CD4-positive, alpha-beta T cell (primary cell): ENCODE measurements at regions not wholly inside any gene's neighbourhood (a gene's known extent, or its start where the extent isn't known, plus 50 kb on each side); places are given as distances from the start of the nearest gene placed in this dataset.

Experiments used
- ATAC-seq: fragments of 200-7000 bp; cut with Tn5 transposase; one replicate; pipeline ENCODE4 v1.10.0; 2022; ENCODE audit warnings: mild to moderate bottlenecking; ENCODE audit not compliant: poor library complexity
- CTCF ChIA-PET: fragments of 350-600 bp; sonication (Branson Sonifier 250); formaldehyde crosslinking; loops from one replicate; lab custom pipeline; 2021; ENCODE audit warnings: antibody characterized with exemption, inconsistent platforms; lab: Charles Lee
- POLR2A ChIA-PET: fragments of 350-600 bp; sonication (Branson Sonifier 250); formaldehyde crosslinking; loops from one replicate; lab custom pipeline; 2021; ENCODE audit warnings: antibody characterized with exemption, inconsistent platforms; lab: Charles Lee
- DNase-seq, 14 experiments: peaks; one replicate each; pipeline ENCODE4 v3.0.0-alpha.2; 2013 to 2020; ENCODE audit warnings: mixed read lengths in 2 of 14
- H3K27ac ChIP-seq, 2 donors: one replicate each; pipeline versions ENCODE4 v1.5.1 to v1.7.0; 2013; ENCODE audit warnings: low read length in 2 of 2, low read depth in 1 of 2, mild to moderate bottlenecking in 1 of 2
- H3K27me3 ChIP-seq, 2 experiments: 1 replicate in 1 of 2; 2 replicates in 1 of 2; pipeline versions ENCODE4 v1.6.1 to v1.7.0; 2013; ENCODE audit warnings: low read length in 2 of 2, control low read depth in 1 of 2, mild to moderate bottlenecking in 1 of 2, moderate library complexity in 1 of 2; ENCODE audit not compliant: insufficient read depth in 2 of 2, control insufficient read depth in 1 of 2
- H3K36me3 ChIP-seq: one replicate; pipeline ENCODE4 v1.6.1; 2013; ENCODE audit warnings: low read length, control low read depth; ENCODE audit not compliant: insufficient read depth
- H3K4me1 ChIP-seq: one replicate; pipeline ENCODE4 v1.6.1; 2013; ENCODE audit warnings: low read length, control low read depth; ENCODE audit not compliant: insufficient read depth
- H3K4me3 ChIP-seq: one replicate; pipeline ENCODE4 v1.5.1; 2013; ENCODE audit warnings: mild to moderate bottlenecking, low read length, moderate library complexity
- H3K9me3 ChIP-seq, 2 experiments: 1 replicate in 1 of 2; 2 replicates in 1 of 2; pipeline versions ENCODE4 v1.6.1 to v1.7.0; 2013; ENCODE audit warnings: low read length in 2 of 2, mild to moderate bottlenecking in 2 of 2, control low read depth in 1 of 2, moderate library complexity in 1 of 2; ENCODE audit not compliant: control insufficient read depth in 1 of 2, insufficient read depth in 1 of 2
- H3K27ac Mint-ChIP-seq: one replicate; pipeline ENCODE4 v1.8.0; 2020; ENCODE audit warnings: mixed read lengths
- H3K27me3 Mint-ChIP-seq: one replicate; pipeline ENCODE4 v1.8.0; 2021; ENCODE audit warnings: mixed read lengths
- H3K36me3 Mint-ChIP-seq: one replicate; pipeline ENCODE4 v1.8.0; 2021; ENCODE audit warnings: low read depth, mixed read lengths
- H3K4me1 Mint-ChIP-seq: one replicate; pipeline ENCODE4 v1.8.0; 2021; ENCODE audit warnings: low read depth, mixed read lengths
- H3K4me3 Mint-ChIP-seq: one replicate; pipeline ENCODE4 v1.8.0; 2020; ENCODE audit warnings: mild to moderate bottlenecking, mixed read lengths
- H3K9me3 Mint-ChIP-seq: one replicate; pipeline ENCODE4 v1.8.0; 2020; ENCODE audit warnings: mixed read lengths
- CTCF ChIP-seq: fragments of 200-600 bp; IDR thresholded peaks from one replicate; pipeline ENCODE4 v1.8.0; 2022; ENCODE audit warnings: antibody characterized with exemption, mild to moderate bottlenecking
- intact Hi-C, 2 experiments: fragments of 100-400 bp; cut with DNase I in 1 of 2; cut with micrococcal nuclease in 1 of 2; formaldehyde crosslinking; loops; one replicate each; pipeline versions ENCODE4 v1.15.1 to v1.9.0; 2023 to 2025; cut with DNase I, micrococcal nuclease

GRCh38 chr4:61086979-61087378 is 113.1 kb upstream of the ADGRL3 start:
- H3K27ac ChIP-seq: no peak overlapping the region
- Mint-ChIP-seq H3K4me1 (no peaks in the 10 kb centered on the region), H3K4me3 (no peak overlapping the region), H3K27me3 (no peaks in the 10 kb centered on the region), H3K36me3 (no peaks in the 10 kb centered on the region), H3K9me3 (peaks cover 15% of the 10 kb centered on the region), H3K27ac (no peak overlapping the region)
- intact Hi-C loops: no loop called here
- POLR2A ChIA-PET: no interaction called here
- no peak for ATAC-seq
- H3K36me3 ChIP-seq: no peaks in the 10 kb centered on the region
- H3K4me1 ChIP-seq: no peaks in the 10 kb centered on the region
- no peak for TF ChIP-seq CTCF
- no peaks in the 10 kb centered on the region for H3K27me3 ChIP-seq
- CTCF ChIA-PET: no interaction called here
- H3K4me3 ChIP-seq: no peak overlapping the region
- DNase-seq: no peak
- peaks cover 0 to 4% of the 10 kb centered on the region in 2 experiments for H3K9me3 ChIP-seq

GRCh38 chr4:61094854-61095598 is 105.1 kb upstream of the ADGRL3 start:
- Histone ChIP-seq H3K27ac (no peak overlapping the region), H3K4me3 (no peak overlapping the region), H3K36me3 (no peaks in the 10 kb centered on the region), H3K9me3 (peaks cover 0 to 3% of the 10 kb centered on the region in 2 experiments), H3K4me1 (no peaks in the 10 kb centered on the region), H3K27me3 (no peaks in the 10 kb centered on the region)
- ChIA-PET POLR2A (no interaction called here), CTCF (no interaction called here)
- Mint-ChIP-seq H3K27me3 (no peaks in the 10 kb centered on the region), H3K27ac (no peak overlapping the region), H3K9me3 (peaks cover 17% of the 10 kb centered on the region), H3K4me3 (no peak overlapping the region), H3K36me3 (no peaks in the 10 kb centered on the region), H3K4me1 (no peaks in the 10 kb centered on the region)
- DNase-seq (no peak), ATAC-seq (no peak)
- intact Hi-C loops: no loop called here
- no peak for TF ChIP-seq CTCF

GRCh38 chr4:61128682-61129081 is 71.4 kb upstream of the ADGRL3 start:
- no peak for ATAC-seq
- ChIA-PET CTCF (no interaction called here), POLR2A (no interaction called here)
- Mint-ChIP-seq H3K36me3 (no peaks in the 10 kb centered on the region), H3K27ac (no peak overlapping the region), H3K27me3 (no peaks in the 10 kb centered on the region), H3K4me3 (no peak overlapping the region), H3K4me1 (no peaks in the 10 kb centered on the region), H3K9me3 (peaks cover 10% of the 10 kb centered on the region)
- no peak overlapping the region for H3K4me3 ChIP-seq
- no peaks in the 10 kb centered on the region for H3K9me3 ChIP-seq
- DNase-seq: no peak
- H3K4me1 ChIP-seq: no peaks in the 10 kb centered on the region
- TF ChIP-seq CTCF: no peak
- intact Hi-C loops: no loop called here
- H3K27ac ChIP-seq: no peak overlapping the region
- H3K27me3 ChIP-seq: no peaks in the 10 kb centered on the region
- H3K36me3 ChIP-seq: no peaks in the 10 kb centered on the region
